MM.1S (cell line): ENCODE measurements at regions not wholly inside any gene's neighbourhood (a gene's known extent, or its start where the extent isn't known, plus 50 kb on each side); places are given as distances from the start of the nearest gene placed in this dataset.

Experiments used
- DNase-seq: peaks from one replicate; pipeline ENCODE4 v3.0.0-alpha.2; 2015
- H2AFZ ChIP-seq: fragments of 300-600 bp; sonication (generic); 2 replicates; pipeline ENCODE4 v1.6.0; 2016; ENCODE audit warnings: antibody characterized with exemption, low read length
- H3F3A ChIP-seq: fragments of 300-600 bp; sonication (generic); 2 replicates; pipeline ENCODE4 v1.6.1; 2016; ENCODE audit warnings: mild to moderate bottlenecking, antibody characterized with exemption, low read length, moderate library complexity, mixed read lengths; ENCODE audit not compliant: insufficient read depth
- H3K27ac ChIP-seq: fragments of 300-600 bp; sonication (generic); 2 replicates; pipeline ENCODE4 v1.5.1; 2016; ENCODE audit warnings: mild to moderate bottlenecking, low read length
- H3K27me3 ChIP-seq: fragments of 300-600 bp; sonication (generic); replicated peaks from 2 replicates; pipeline ENCODE4 v1.6.0; 2016; ENCODE audit warnings: low read length; ENCODE audit not compliant: insufficient read depth
- H3K36me3 ChIP-seq: fragments of 300-600 bp; sonication (generic); replicated peaks from 2 replicates; pipeline ENCODE4 v1.6.1; 2016; ENCODE audit warnings: mild to moderate bottlenecking, low read length, mixed read lengths; ENCODE audit not compliant: insufficient read depth
- H3K4me1 ChIP-seq: fragments of 300-600 bp; sonication (generic); 2 replicates; pipeline ENCODE4 v1.6.1; 2016; ENCODE audit warnings: low read length, mixed read lengths
- H3K4me2 ChIP-seq: fragments of 300-600 bp; sonication (generic); 2 replicates; pipeline ENCODE4 v1.6.0; 2016; ENCODE audit warnings: low read depth, low read length
- H3K4me3 ChIP-seq: fragments of 300-600 bp; sonication (generic); 2 replicates; pipeline ENCODE4 v1.5.1; 2016; ENCODE audit warnings: low read length, mixed read lengths
- H3K79me2 ChIP-seq: fragments of 300-600 bp; sonication (generic); 2 replicates; pipeline ENCODE4 v1.6.1; 2016; ENCODE audit warnings: mixed run types, low read length, mixed read lengths
- H3K9ac ChIP-seq: fragments of 300-600 bp; sonication (generic); 2 replicates; pipeline ENCODE4 v1.6.1; 2016; ENCODE audit warnings: low read length, mixed read lengths
- H3K9me2 ChIP-seq: fragments of 300-600 bp; sonication (generic); replicated peaks from 2 replicates; pipeline ENCODE4 v1.6.1; 2016; ENCODE audit warnings: mild to moderate bottlenecking, low read length, mixed read lengths; ENCODE audit not compliant: insufficient read depth
- H3K9me3 ChIP-seq: fragments of 300-600 bp; sonication (generic); replicated peaks from 2 replicates; pipeline ENCODE4 v1.6.1; 2016; ENCODE audit warnings: mild to moderate bottlenecking, low read length, mixed read lengths; ENCODE audit not compliant: insufficient read depth
- H4K20me1 ChIP-seq: fragments of 300-600 bp; sonication (generic); 2 replicates; pipeline ENCODE4 v1.6.1; 2016; ENCODE audit warnings: mild to moderate bottlenecking, low read length, moderate library complexity, mixed read lengths; ENCODE audit not compliant: insufficient read depth
- EZH2 ChIP-seq: fragments of 300-600 bp; sonication (generic); optimal IDR thresholded peaks from 2 replicates; pipeline ENCODE3; 2017; ENCODE audit warnings: low read depth, mild to moderate bottlenecking, antibody characterized with exemption, low read length, mixed read lengths
- EZH2phosphoT487 ChIP-seq: fragments of 300-600 bp; sonication (generic); IDR thresholded peaks from 2 replicates; pipeline ENCODE4 v1.6.1; 2018; ENCODE audit warnings: antibody characterized with exemption, low read length
- TF ChIP-seq, protein P1 (sequence below): fragments of 300-600 bp; sonication (generic); IDR thresholded peaks from 2 replicates; pipeline ENCODE4 v1.5.1; 2016; ENCODE audit warnings: antibody characterized with exemption, low read length, mixed read lengths

DNA sequence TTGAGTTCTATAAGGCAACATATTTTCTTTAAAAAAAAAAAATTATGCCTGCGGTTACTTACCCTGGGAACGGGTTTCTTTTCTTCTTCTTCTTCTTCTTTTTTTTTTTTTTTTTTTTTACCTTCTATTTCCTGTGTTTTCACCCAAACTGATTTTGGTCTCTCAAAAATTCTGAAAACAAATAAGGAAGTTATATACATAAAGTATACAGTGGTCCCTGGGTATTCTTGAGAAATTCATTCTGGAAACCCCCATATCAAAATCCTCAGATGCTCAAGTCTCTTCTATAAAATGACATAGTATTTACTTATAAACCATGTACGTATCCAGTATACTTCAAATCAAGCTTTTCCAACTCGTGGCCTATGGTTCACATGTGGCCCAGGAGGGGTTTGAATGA, 326.7 kb downstream of the MAT2B start:
- no peak overlapping the region for H3K9ac ChIP-seq

GRCh38 chr5:163838738-163839137, 333.3 kb downstream of the MAT2B start:
- H2AFZ ChIP-seq = no peak overlapping the region
- no peak for DNase-seq
- no peaks in the 10 kb centered on the region for H3K4me1 ChIP-seq
- H3K36me3 ChIP-seq = no peaks in the 10 kb centered on the region
- H3K27ac ChIP-seq = no peak overlapping the region
- H3K9ac ChIP-seq = no peak overlapping the region
- H3K4me3 ChIP-seq = no peak overlapping the region
- no peaks in the 10 kb centered on the region for H4K20me1 ChIP-seq
- no peak overlapping the region for H3K4me2 ChIP-seq
- no peaks in the 10 kb centered on the region for H3K27me3 ChIP-seq
- no peaks in the 10 kb centered on the region for H3K79me2 ChIP-seq
- H3K9me2 ChIP-seq = no peaks in the 10 kb centered on the region
- no peaks in the 10 kb centered on the region for H3K9me3 ChIP-seq
- TF ChIP-seq EZH2phosphoT487 (no peak), EZH2 (no peak)
- TF ChIP-seq, protein P1, sequence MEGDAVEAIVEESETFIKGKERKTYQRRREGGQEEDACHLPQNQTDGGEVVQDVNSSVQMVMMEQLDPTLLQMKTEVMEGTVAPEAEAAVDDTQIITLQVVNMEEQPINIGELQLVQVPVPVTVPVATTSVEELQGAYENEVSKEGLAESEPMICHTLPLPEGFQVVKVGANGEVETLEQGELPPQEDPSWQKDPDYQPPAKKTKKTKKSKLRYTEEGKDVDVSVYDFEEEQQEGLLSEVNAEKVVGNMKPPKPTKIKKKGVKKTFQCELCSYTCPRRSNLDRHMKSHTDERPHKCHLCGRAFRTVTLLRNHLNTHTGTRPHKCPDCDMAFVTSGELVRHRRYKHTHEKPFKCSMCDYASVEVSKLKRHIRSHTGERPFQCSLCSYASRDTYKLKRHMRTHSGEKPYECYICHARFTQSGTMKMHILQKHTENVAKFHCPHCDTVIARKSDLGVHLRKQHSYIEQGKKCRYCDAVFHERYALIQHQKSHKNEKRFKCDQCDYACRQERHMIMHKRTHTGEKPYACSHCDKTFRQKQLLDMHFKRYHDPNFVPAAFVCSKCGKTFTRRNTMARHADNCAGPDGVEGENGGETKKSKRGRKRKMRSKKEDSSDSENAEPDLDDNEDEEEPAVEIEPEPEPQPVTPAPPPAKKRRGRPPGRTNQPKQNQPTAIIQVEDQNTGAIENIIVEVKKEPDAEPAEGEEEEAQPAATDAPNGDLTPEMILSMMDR = no peak
- no peaks in the 10 kb centered on the region for H3F3A ChIP-seq

More for the DNA sequence above, 326.7 kb downstream of the MAT2B start:
- no peaks in the 10 kb centered on the region for H4K20me1 ChIP-seq
- no peaks in the 10 kb centered on the region for H3K9me3 ChIP-seq
- H3K4me1 ChIP-seq = no peaks in the 10 kb centered on the region
- H3K4me3 ChIP-seq = no peak overlapping the region
- H3F3A ChIP-seq = no peaks in the 10 kb centered on the region
- no peaks in the 10 kb centered on the region for H3K9me2 ChIP-seq
- no peaks in the 10 kb centered on the region for H3K36me3 ChIP-seq
- no peak overlapping the region for H3K4me2 ChIP-seq
- no peaks in the 10 kb centered on the region for H3K79me2 ChIP-seq
- TF ChIP-seq EZH2phosphoT487 = no peak
- no peak for TF ChIP-seq EZH2
- TF ChIP-seq, protein P1 = no peak
- no peak overlapping the region for H3K27ac ChIP-seq
- no peak for DNase-seq
- H2AFZ ChIP-seq = no peak overlapping the region
- H3K27me3 ChIP-seq = no peaks in the 10 kb centered on the region

DNA sequence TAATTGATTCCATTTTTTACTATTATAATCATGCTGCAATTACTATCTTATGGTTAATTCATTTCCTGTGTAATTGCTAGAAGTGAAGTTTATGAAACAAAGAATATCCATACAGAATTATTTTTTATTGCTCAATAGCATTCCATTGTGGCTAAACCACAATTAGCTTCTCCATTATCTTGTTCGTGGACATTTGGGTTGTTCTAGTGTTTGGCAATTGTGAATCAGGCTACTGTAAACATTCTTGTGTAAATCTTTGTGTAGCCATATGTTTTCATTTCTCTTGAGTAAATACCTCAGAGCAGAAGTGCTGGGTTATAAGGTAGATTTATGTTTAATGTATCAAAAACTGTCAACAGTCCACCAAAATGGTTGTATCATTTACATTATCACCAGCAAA, 341.1 kb downstream of the MAT2B start:
- Histone ChIP-seq H3K9me2 (no peaks in the 10 kb centered on the region), H3K4me3 (no peak overlapping the region), H4K20me1 (no peaks in the 10 kb centered on the region), H3K27ac (no peak overlapping the region), H3K9me3 (no peaks in the 10 kb centered on the region), H3K79me2 (no peaks in the 10 kb centered on the region), H3F3A (no peaks in the 10 kb centered on the region), H2AFZ (no peak overlapping the region), H3K4me2 (no peak overlapping the region), H3K27me3 (no peaks in the 10 kb centered on the region), H3K4me1 (no peaks in the 10 kb centered on the region), H3K9ac (no peak overlapping the region), H3K36me3 (no peaks in the 10 kb centered on the region)
- no peak for DNase-seq
- TF ChIP-seq EZH2phosphoT487 (no peak), EZH2 (no peak)
- TF ChIP-seq, protein P1 = no peak
